Smooth muscle cell (in vitro differentiated cells): ENCODE measurements at regions not wholly inside any gene's neighbourhood (a gene's known extent, or its start where the extent isn't known, plus 50 kb on each side); places are given as distances from the start of the nearest gene placed in this dataset.

Source experiments
- DNase-seq: peaks from one replicate; lab custom pipeline; 2025; ENCODE audit not compliant: unreplicated experiment; lab: John Stamatoyannopoulos, UW
- H2AFZ ChIP-seq: fragments of 200-600 bp; sonication (generic); 2 replicates; pipeline ENCODE4 v1.6.0; 2016; ENCODE audit warnings: antibody characterized with exemption, low read depth, mild to moderate bottlenecking
- H3F3A ChIP-seq: fragments of 200-600 bp; sonication (generic); 2 replicates; pipeline ENCODE4 v1.6.0; 2017; ENCODE audit warnings: antibody characterized with exemption, low read depth
- H3K27ac ChIP-seq: fragments of 200-600 bp; sonication (generic); 2 replicates; pipeline ENCODE4 v1.5.1; 2016; ENCODE audit warnings: low read depth, mild to moderate bottlenecking
- H3K27me3 ChIP-seq: fragments of 200-600 bp; sonication (generic); 2 replicates; pipeline ENCODE4 v1.6.1; 2016; ENCODE audit warnings: low read depth, mild to moderate bottlenecking
- H3K36me3 ChIP-seq: fragments of 200-600 bp; sonication (generic); 2 replicates; pipeline ENCODE4 v1.5.1; 2016; ENCODE audit warnings: low read depth
- H3K4me1 ChIP-seq: fragments of 200-600 bp; sonication (generic); 2 replicates; pipeline ENCODE4 v1.5.1; 2016; ENCODE audit warnings: low read depth
- H3K4me2 ChIP-seq: fragments of 200-600 bp; sonication (generic); 2 replicates; pipeline ENCODE4 v1.6.0; 2016; ENCODE audit warnings: mild to moderate bottlenecking
- H3K4me3 ChIP-seq: fragments of 200-600 bp; sonication (generic); 2 replicates; pipeline ENCODE4 v1.5.1; 2016; ENCODE audit warnings: mild to moderate bottlenecking
- H3K79me2 ChIP-seq: fragments of 200-600 bp; sonication (generic); 2 replicates; pipeline ENCODE4 v1.6.0; 2016; ENCODE audit warnings: low read depth, mild to moderate bottlenecking
- H3K9ac ChIP-seq: fragments of 200-600 bp; sonication (generic); 2 replicates; pipeline ENCODE4 v1.6.0; 2016; ENCODE audit warnings: low read depth
- H3K9me3 ChIP-seq: fragments of 200-600 bp; sonication (generic); replicated peaks from 2 replicates; pipeline ENCODE4 v1.5.1; 2016; ENCODE audit warnings: low read depth
- H4K20me1 ChIP-seq: fragments of 200-600 bp; sonication (generic); 2 replicates; pipeline ENCODE4 v1.6.0; 2016; ENCODE audit warnings: low read depth
- WGBS: methylation state at CpG from one replicate; pipeline ENCODE4 v1.1.7; 2016; ENCODE audit warnings: low lambda C conversion rate; 5-methylcytosine and 5-hydroxymethylcytosine counted together
- TF ChIP-seq, protein P1 (sequence below): fragments of 200-600 bp; sonication (generic); IDR thresholded peaks from 2 replicates; pipeline ENCODE4 v1.5.1; 2017; ENCODE audit warnings: borderline replicate concordance, mild to moderate bottlenecking, antibody characterized with exemption; ENCODE audit not compliant: insufficient read depth, poor library complexity, severe bottlenecking

DNA sequence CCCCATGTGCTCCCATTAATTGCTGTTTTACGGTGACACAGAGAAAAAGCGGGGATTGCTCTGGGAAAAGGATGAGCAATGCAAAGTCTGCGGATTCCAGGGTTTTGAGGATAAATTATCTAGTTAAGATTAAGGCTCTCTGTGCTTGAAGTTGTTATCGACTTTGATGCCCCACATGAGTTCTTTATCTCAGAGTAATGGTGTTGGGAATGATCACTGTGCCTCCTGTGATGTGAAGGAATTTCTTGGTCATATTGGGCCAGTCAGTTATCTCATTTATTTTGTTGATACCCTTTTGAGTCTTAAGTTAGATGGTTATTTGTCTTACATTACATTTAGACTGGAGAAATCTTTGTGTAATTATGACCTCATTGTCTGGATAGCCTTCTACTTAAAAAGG, 184.6 kb upstream of the MEX3C start:
- WGBS: 23% methylated on average over 4 of the region's 4 CpGs
- peak overlapping the region; percentile 56 for H3K4me2 ChIP-seq
- H3K36me3 ChIP-seq: no peaks in the 10 kb centered on the region
- no peaks in the 10 kb centered on the region for H3K27me3 ChIP-seq
- H3K79me2 ChIP-seq: no peaks in the 10 kb centered on the region
- peaks cover 14% of the 10 kb centered on the region for H3F3A ChIP-seq
- H3K9ac ChIP-seq: no peak overlapping the region
- no peak overlapping the region for H3K4me3 ChIP-seq
- H3K4me1 ChIP-seq: peaks cover 10% of the 10 kb centered on the region
- peak overlapping the region; percentile 80 for H3K27ac ChIP-seq
- no peaks in the 10 kb centered on the region for H3K9me3 ChIP-seq
- H4K20me1 ChIP-seq: no peaks in the 10 kb centered on the region
- TF ChIP-seq, protein P1, sequence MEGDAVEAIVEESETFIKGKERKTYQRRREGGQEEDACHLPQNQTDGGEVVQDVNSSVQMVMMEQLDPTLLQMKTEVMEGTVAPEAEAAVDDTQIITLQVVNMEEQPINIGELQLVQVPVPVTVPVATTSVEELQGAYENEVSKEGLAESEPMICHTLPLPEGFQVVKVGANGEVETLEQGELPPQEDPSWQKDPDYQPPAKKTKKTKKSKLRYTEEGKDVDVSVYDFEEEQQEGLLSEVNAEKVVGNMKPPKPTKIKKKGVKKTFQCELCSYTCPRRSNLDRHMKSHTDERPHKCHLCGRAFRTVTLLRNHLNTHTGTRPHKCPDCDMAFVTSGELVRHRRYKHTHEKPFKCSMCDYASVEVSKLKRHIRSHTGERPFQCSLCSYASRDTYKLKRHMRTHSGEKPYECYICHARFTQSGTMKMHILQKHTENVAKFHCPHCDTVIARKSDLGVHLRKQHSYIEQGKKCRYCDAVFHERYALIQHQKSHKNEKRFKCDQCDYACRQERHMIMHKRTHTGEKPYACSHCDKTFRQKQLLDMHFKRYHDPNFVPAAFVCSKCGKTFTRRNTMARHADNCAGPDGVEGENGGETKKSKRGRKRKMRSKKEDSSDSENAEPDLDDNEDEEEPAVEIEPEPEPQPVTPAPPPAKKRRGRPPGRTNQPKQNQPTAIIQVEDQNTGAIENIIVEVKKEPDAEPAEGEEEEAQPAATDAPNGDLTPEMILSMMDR: no peak
- no peak overlapping the region for H2AFZ ChIP-seq
- DNase-seq: no peak

DNA sequence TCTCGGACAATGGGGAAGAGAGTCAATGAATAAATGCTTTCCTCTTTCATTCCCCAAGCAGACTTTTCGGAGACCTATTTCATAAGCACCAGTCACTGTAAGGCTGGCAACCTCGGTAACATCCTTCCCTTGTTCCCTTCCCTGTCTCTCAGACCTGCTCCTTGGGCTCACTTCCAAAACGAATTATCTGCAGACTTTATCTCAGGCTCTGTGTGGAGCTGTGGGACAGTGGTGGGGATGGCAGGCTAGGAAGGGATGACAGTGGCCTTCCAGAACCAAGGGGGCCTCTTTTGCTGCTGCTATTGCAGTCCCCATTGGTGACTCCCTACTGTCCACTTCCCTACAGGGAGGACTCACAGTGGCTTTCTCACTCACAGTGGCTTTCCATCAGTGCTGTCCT, 185.6 kb upstream of the MEX3C start:
- TF ChIP-seq, protein P1: no peak
- WGBS: 75% methylated on average over 4 of the region's 4 CpGs
- DNase-seq: no peak
- H3K27me3 ChIP-seq: no peaks in the 10 kb centered on the region
- no peaks in the 10 kb centered on the region for H3K36me3 ChIP-seq
- H3K4me3 ChIP-seq: no peak overlapping the region
- no peaks in the 10 kb centered on the region for H4K20me1 ChIP-seq
- H2AFZ ChIP-seq: no peak overlapping the region
- no peaks in the 10 kb centered on the region for H3K79me2 ChIP-seq
- H3K4me1 ChIP-seq: peaks cover 10% of the 10 kb centered on the region
- peak overlapping the region; percentile 80 for H3K27ac ChIP-seq
- H3K9ac ChIP-seq: peak overlapping the region; percentile 3
- H3K4me2 ChIP-seq: peak overlapping the region; percentile 56
- peaks cover 14% of the 10 kb centered on the region for H3F3A ChIP-seq
- H3K9me3 ChIP-seq: no peaks in the 10 kb centered on the region

DNA sequence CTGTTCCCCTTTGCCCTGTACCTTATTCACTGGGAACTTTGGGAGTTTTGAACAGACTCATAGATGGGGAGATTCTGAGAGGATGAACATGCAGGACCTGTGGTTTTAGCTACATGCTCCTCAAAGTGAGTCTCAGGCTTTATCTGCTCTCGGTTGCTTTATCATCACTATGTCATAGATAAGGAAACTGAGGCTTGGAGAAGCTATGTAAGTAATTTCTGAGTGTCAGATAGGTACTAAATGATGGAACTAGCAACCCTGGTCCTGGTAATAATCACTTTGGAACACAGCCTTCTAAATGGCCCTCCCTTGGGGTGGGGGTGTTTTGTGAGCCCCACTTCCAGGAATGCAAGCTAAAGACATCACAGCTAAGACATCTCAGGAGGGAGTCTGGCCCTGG, 186.2 kb upstream of the MEX3C start:
- Histone ChIP-seq H4K20me1 (no peaks in the 10 kb centered on the region), H3K27me3 (no peaks in the 10 kb centered on the region), H3K9ac (peak overlapping the region; percentile 3), H3K4me2 (peak overlapping the region; percentile 46), H3K4me1 (peaks cover 10% of the 10 kb centered on the region), H3K27ac (peak overlapping the region; percentile 80), H3K79me2 (no peaks in the 10 kb centered on the region), H3F3A (peaks cover 14% of the 10 kb centered on the region), H3K36me3 (no peaks in the 10 kb centered on the region), H3K9me3 (no peaks in the 10 kb centered on the region), H2AFZ (no peak overlapping the region), H3K4me3 (no peak overlapping the region)
- TF ChIP-seq, protein P1: no peak
- no peak for DNase-seq
- WGBS: 25% methylated on average over 1 of the region's 1 CpG

DNA sequence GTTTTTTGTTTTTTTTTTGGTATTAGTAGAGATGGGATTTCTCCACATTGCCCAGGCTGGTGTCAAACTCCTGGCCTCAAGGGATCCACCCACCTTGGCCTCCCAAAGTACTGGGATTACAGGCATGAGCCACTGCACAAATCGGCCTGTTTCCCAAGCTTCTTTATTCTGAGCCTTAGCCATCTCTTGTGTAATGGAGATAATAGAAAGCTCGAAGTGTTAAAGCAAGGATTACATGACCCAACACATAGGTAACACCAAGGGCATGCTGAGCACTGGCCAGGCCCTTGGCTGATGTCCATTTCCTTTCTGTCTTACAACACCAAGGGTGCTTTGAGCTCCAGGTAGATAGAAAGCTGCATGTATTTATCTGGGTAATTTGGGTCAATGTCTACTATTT, 187.8 kb upstream of the MEX3C start:
- Histone ChIP-seq H3K4me1 (peaks cover 10% of the 10 kb centered on the region), H3K79me2 (no peaks in the 10 kb centered on the region), H4K20me1 (no peaks in the 10 kb centered on the region), H3K27ac (no peak overlapping the region), H2AFZ (no peak overlapping the region), H3K9me3 (no peaks in the 10 kb centered on the region), H3K4me2 (no peak overlapping the region), H3K27me3 (no peaks in the 10 kb centered on the region), H3F3A (peaks cover 14% of the 10 kb centered on the region), H3K9ac (no peak overlapping the region), H3K36me3 (no peaks in the 10 kb centered on the region), H3K4me3 (no peak overlapping the region)
- DNase-seq: no peak
- TF ChIP-seq, protein P1: no peak
- WGBS: 70% methylated on average over 2 of the region's 2 CpGs
